SJCRH30 (cell line): ENCODE measurements at regions not wholly inside any gene's neighbourhood (a gene's known extent, or its start where the extent isn't known, plus 50 kb on each side); places are given as distances from the start of the nearest gene placed in this dataset.

Experiments used
- DNase-seq, 2 experiments: peaks; one replicate each; pipeline ENCODE4 v3.0.0-alpha.2; 2015 to 2020
- H3K27ac ChIP-seq: fragments of 250-450 bp; sonication (Bioruptor Pico); 2 replicates; pipeline ENCODE4 v1.5.1; 2020; ENCODE audit warnings: mild to moderate bottlenecking, moderate library complexity
- H3K27me3 ChIP-seq: fragments of 250-450 bp; sonication (Bioruptor Pico); 2 replicates; pipeline ENCODE4 v1.5.1; 2020; ENCODE audit warnings: mild to moderate bottlenecking, moderate library complexity
- H3K36me3 ChIP-seq: fragments of 250-450 bp; sonication (Bioruptor Pico); 2 replicates; pipeline ENCODE4 v1.5.1; 2020; ENCODE audit warnings: mild to moderate bottlenecking, moderate library complexity
- H3K4me1 ChIP-seq: fragments of 250-450 bp; sonication (Bioruptor Pico); 2 replicates; pipeline ENCODE4 v1.5.1; 2020; ENCODE audit warnings: mild to moderate bottlenecking, moderate library complexity
- H3K4me3 ChIP-seq: fragments of 250-450 bp; sonication (Bioruptor Pico); 2 replicates; pipeline ENCODE4 v1.5.1; 2020; ENCODE audit warnings: mild to moderate bottlenecking, moderate library complexity
- H3K9me3 ChIP-seq: fragments of 250-450 bp; sonication (Bioruptor Pico); replicated peaks from 2 replicates; pipeline ENCODE4 v1.5.1; 2020; ENCODE audit warnings: mild to moderate bottlenecking, moderate library complexity

- no peak for DNase-seq
- Histone ChIP-seq H3K9me3 (no peaks in the 10 kb centered on the region), H3K4me3 (no peak overlapping the region), H3K27me3 (no peaks in the 10 kb centered on the region), H3K4me1 (no peaks in the 10 kb centered on the region), H3K27ac (no peak overlapping the region), H3K36me3 (no peaks in the 10 kb centered on the region)
Observed at GRCh38 chr20:24890286-24890685, 58.8 kb upstream of the CST7 start.

DNA sequence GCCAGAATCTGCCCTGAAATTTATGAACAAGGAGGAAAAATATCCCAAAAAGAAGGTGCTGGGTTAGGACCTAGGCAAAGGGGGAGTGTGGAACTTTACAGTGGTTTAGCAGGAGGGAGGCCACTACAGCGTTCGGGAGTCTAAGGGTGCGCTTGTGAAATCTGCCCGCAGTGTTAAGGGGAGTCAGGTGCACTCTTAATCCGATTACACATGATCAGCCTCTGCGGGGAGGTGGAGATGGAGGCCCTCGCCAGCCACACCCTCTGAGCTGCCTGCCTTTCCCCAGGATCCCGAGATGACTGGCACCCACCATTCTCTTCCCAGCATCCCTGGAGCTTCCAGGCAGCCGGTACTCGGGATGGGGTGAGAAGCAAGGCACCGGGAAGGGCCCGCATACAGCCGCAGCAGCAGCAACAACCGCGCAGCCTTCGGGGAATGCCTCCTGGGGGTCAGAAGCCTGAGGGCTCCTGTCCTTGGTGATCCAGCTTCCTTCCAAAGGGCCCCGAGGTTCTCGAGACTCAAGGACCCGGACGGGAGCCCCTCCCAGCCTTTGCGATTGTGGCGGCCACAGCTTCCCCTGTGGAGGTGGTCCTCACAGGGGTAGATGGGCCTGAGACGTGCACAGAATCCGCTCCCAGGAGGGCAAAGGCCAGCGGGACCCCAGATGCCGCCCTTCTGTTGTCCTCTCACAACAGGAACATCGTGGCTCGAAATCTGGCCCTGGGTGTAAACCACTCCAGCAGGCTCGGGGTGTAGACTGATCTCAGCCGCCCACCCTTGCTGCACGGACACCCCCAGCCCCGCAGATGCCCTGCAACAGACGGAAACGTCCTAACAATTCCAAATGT, 57.3 kb upstream of the CST7 start:
- H3K4me1 ChIP-seq = no peaks in the 10 kb centered on the region
- H3K4me3 ChIP-seq = no peak overlapping the region
- H3K27ac ChIP-seq = no peak overlapping the region
- H3K36me3 ChIP-seq = no peaks in the 10 kb centered on the region
- no peaks in the 10 kb centered on the region for H3K9me3 ChIP-seq
- DNase-seq = no peak
- no peaks in the 10 kb centered on the region for H3K27me3 ChIP-seq

GRCh38 chr20:24892522-24892921, 56.5 kb upstream of the CST7 start:
- Histone ChIP-seq H3K36me3 (no peaks in the 10 kb centered on the region), H3K27ac (no peak overlapping the region), H3K4me1 (no peaks in the 10 kb centered on the region), H3K27me3 (no peaks in the 10 kb centered on the region), H3K4me3 (no peak overlapping the region), H3K9me3 (no peaks in the 10 kb centered on the region)
- no peak for DNase-seq

GRCh38 chr20:24892931-24893330, 56.1 kb upstream of the CST7 start:
- Histone ChIP-seq H3K4me1 (no peaks in the 10 kb centered on the region), H3K27me3 (no peaks in the 10 kb centered on the region), H3K36me3 (no peaks in the 10 kb centered on the region), H3K27ac (no peak overlapping the region), H3K4me3 (no peak overlapping the region), H3K9me3 (no peaks in the 10 kb centered on the region)
- no peak for DNase-seq

GRCh38 chr20:24894488-24894887, 54.6 kb upstream of the CST7 start:
- Histone ChIP-seq H3K9me3 (0 out of 2 replicates have a peak, but pooled peaks cover 4% of the 10 kb centered on the region), H3K27ac (no peak overlapping the region), H3K4me3 (no peak overlapping the region), H3K36me3 (no peaks in the 10 kb centered on the region), H3K27me3 (no peaks in the 10 kb centered on the region), H3K4me1 (no peaks in the 10 kb centered on the region)
- DNase-seq = no peak

DNA sequence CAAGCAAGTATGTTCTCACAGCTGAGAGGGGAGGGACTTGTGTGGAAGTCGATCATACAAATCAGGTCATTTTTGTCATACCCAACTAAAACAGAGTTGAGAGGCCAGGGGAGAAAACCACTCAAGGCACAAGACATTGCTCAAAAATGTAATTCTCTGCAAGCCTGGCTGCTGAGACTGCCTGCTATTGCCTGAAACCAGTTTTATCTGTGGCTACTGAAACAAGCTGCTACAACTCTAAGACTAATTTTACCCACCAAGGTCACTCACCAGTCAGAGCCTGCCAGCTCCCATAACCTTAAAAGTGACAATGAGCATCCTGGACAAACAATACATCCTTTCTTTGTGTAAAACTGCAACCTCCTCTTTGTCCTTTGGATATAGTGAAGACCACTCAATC, 54.1 kb upstream of the CST7 start:
- Histone ChIP-seq H3K4me1 (no peaks in the 10 kb centered on the region), H3K27ac (no peak overlapping the region), H3K9me3 (0 out of 2 replicates have a peak, but pooled peaks cover 4% of the 10 kb centered on the region), H3K27me3 (no peaks in the 10 kb centered on the region), H3K36me3 (no peaks in the 10 kb centered on the region), H3K4me3 (no peak overlapping the region)
- no peak for DNase-seq

GRCh38 chr20:24895431-24895830, 53.6 kb upstream of the CST7 start:
- Histone ChIP-seq H3K27me3 (no peaks in the 10 kb centered on the region), H3K36me3 (no peaks in the 10 kb centered on the region), H3K4me3 (no peak overlapping the region), H3K27ac (no peak overlapping the region), H3K4me1 (no peaks in the 10 kb centered on the region), H3K9me3 (0 out of 2 replicates have a peak, but pooled peaks cover 4% of the 10 kb centered on the region)
- DNase-seq = no peak

DNA sequence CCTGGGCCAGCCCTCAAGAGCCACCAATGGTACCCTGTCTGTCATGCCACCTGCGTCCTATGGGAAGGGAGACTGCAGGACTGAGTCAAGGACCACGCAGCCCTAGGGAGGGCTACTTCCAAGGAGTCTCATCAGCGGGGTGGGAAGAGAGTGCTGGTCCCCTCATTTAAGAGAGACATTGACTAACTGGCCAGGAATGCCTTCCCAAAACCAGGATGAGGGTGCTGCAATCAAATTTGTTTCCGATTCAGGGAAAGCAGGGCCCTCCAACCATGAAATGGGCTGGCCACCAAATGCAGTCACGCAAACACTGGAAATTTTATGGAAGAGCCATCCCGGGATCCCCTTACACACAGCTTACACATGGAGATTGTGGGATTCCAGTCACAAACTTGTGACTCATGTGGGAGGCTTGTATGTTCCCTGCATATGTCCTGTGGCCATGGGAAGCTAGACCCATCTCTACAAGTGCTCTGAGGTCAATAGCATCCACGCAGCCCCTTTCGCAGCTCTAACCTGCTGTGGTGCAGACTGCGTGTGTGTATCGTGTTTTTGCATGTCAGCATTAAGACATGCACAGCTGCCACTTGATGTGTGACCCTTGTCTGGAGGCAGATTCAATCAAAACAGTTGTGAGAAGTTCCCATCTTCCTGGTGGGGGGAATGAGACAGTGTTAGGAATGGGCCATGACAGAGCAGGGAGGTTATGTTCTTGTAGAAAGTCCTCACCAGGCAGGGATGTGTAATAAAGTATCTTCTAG, 53.0 kb upstream of the CST7 start:
- H3K36me3 ChIP-seq = no peaks in the 10 kb centered on the region
- H3K4me1 ChIP-seq = no peaks in the 10 kb centered on the region
- H3K4me3 ChIP-seq = no peak overlapping the region
- DNase-seq = no peak
- no peak overlapping the region for H3K27ac ChIP-seq
- H3K9me3 ChIP-seq = 0 out of 2 replicates have a peak, but pooled peaks cover 4% of the 10 kb centered on the region
- H3K27me3 ChIP-seq = no peaks in the 10 kb centered on the region

DNA sequence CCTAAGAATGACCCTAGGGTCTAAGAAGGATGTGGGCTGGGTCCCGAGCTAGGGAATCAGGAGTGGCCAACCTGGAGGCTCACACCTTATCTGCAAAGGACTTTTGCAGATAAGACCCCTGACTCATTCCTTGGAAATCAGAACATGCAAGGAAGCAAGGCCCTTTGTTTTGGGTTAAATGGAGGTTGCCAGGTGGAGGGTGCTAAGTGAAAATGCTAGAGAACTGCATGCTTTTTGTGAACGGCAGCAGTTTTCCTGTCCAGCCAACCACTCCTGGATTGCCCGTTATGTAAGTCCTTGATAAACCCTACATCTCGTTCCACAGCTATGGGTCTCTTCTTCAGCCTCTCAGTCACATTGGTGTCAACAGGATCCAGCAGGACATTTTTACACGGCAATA, 52.1 kb upstream of the CST7 start:
- Histone ChIP-seq H3K4me3 (no peak overlapping the region), H3K36me3 (no peaks in the 10 kb centered on the region), H3K4me1 (no peaks in the 10 kb centered on the region)

DNA sequence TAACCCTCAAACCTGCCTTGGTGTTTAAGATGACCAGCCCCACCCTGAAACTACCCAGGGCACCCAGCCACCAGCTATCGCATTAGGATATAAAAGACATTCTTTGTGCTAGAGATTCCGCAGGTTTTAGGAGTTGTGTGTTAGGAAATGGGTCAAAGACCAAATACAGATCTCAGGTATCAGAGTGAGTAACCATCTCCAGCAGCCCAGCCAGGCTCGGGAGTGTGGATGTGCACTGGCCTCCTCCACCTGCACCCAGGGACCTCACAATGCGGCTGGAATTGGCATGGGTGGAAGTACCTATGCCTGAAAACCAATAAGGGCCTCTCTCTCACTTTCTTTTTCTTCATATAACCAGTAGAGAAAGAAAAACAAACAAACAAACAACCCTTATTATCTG, 51.1 kb upstream of the CST7 start:
- Histone ChIP-seq H3K4me3 (no peak overlapping the region), H3K9me3 (0 out of 2 replicates have a peak, but pooled peaks cover 4% of the 10 kb centered on the region), H3K36me3 (no peaks in the 10 kb centered on the region), H3K4me1 (no peaks in the 10 kb centered on the region), H3K27me3 (no peaks in the 10 kb centered on the region), H3K27ac (no peak overlapping the region)
- no peak for DNase-seq

More for the DNA sequence above, 52.1 kb upstream of the CST7 start:
- Histone ChIP-seq H3K27me3 (no peaks in the 10 kb centered on the region), H3K9me3 (0 out of 2 replicates have a peak, but pooled peaks cover 4% of the 10 kb centered on the region), H3K27ac (no peak overlapping the region)
- no peak for DNase-seq

DNA sequence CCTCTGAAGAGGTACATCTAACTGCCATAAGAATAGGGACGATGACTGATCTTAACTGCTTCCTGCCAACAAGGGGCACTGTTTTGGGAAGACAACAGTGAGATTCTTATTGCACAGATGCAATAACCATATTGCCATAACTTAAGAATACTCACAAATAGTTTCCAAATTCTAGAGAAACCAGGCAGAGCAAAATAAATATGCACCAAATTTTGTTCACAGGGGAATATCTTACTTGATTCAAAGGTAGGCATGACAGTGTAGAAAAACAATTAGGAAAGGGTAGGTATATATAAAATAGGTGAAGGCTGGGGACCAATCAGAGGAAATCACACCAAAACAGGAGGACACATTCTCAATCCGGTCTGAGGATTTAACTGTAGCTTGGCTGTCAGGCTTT, 49.9 kb upstream of the CST7 start:
- Histone ChIP-seq H3K9me3 (0 out of 2 replicates have a peak, but pooled peaks cover 4% of the 10 kb centered on the region), H3K4me1 (no peaks in the 10 kb centered on the region), H3K27me3 (no peaks in the 10 kb centered on the region), H3K27ac (no peak overlapping the region), H3K4me3 (no peak overlapping the region), H3K36me3 (no peaks in the 10 kb centered on the region)
- no peak for DNase-seq
